ENCODE measurements at regions not wholly inside any gene's neighbourhood (a gene's known extent, or its start where the extent isn't known, plus 50 kb on each side); places are given as distances from the start of the nearest gene placed in this dataset.

DNA sequence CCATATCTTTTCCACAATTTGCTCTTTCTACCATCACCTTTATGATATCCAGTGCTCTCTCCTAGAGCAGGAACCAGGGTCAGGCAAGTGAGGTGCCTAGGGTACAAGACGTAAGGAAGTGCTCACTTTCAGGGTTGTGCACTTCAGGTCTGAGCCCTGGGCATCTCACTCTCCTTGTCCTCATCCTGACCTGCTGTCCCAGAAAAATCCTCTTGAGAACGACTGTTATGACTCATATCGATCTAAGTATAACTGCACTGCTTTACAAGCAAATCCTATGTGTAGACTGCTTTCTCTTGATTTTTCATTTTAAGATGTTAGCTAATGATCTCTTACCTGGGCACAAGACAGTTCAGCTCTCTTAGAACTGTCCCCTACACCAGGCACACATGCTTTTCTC lies 100.1 kb downstream of the TMEM100 start:
- intact Hi-C loops (cut with micrococcal nuclease): no loop called here
- Mint-ChIP-seq H3K27ac (no peak overlapping the region), H3K27me3 (peaks cover 34% of the 10 kb centered on the region), H3K4me1 (peaks cover 13% of the 10 kb centered on the region), H3K36me3 (ENCODE audit: low read depth) (no peaks in the 10 kb centered on the region), H3K9me3 (no peaks in the 10 kb centered on the region), H3K4me3 (no peak overlapping the region)
- no peak for DNase-seq

DNA sequence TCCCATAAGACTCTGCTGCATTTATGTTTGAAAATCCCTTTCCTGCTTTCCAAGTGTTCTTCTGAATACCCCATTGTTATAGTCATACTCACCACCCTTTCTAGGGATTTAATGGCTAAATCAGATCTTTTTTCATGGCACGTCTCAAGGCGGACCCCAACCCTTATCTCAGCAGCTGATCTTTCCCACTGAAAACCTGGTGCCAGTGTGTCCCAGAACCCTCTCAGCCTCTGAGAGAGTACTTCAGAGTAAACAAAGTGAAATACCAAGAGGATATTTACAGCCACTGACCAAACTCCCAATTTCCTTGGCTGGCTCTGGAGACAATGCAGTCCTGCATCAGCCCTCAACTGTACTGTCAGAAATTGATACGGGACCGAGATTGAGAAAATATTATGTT lies 101.7 kb downstream of the TMEM100 start:
- H3K4me3 Mint-ChIP-seq: no peak overlapping the region
- peaks cover 12% of the 10 kb centered on the region for H3K4me1 Mint-ChIP-seq
- no peaks in the 10 kb centered on the region for H3K9me3 Mint-ChIP-seq
- intact Hi-C loops (cut with micrococcal nuclease): no loop called here
- H3K27me3 Mint-ChIP-seq: peaks cover 34% of the 10 kb centered on the region
- DNase-seq: no peak
- no peak overlapping the region for H3K27ac Mint-ChIP-seq
- no peaks in the 10 kb centered on the region for H3K36me3 Mint-ChIP-seq (ENCODE audit: low read depth)

DNA sequence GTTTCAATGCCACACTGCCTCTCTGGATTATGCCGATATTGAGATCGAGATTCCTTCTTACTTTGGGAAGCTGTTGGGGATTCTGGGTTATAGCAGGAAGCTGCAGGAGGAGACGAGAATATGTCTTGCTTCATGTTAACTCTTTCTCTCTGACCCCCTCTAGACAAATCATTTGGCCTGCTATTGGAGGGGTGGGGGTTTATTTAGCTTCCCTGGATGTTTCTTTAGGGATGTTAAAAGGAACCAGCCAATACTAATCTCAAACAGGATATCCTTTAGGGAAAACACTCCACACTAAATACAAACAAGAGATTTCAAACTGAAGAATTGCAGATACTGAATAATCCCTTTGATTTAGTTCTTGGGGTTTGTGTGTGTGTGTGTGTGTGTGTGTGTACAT lies 102.6 kb downstream of the TMEM100 start:
- Mint-ChIP-seq H3K9me3 (no peaks in the 10 kb centered on the region), H3K4me3 (no peak overlapping the region), H3K27ac (no peak overlapping the region), H3K4me1 (peaks cover 4% of the 10 kb centered on the region), H3K36me3 (ENCODE audit: low read depth) (no peaks in the 10 kb centered on the region), H3K27me3 (peaks cover 34% of the 10 kb centered on the region)
- no peak for DNase-seq
- intact Hi-C loops (cut with micrococcal nuclease): no loop called here

DNA sequence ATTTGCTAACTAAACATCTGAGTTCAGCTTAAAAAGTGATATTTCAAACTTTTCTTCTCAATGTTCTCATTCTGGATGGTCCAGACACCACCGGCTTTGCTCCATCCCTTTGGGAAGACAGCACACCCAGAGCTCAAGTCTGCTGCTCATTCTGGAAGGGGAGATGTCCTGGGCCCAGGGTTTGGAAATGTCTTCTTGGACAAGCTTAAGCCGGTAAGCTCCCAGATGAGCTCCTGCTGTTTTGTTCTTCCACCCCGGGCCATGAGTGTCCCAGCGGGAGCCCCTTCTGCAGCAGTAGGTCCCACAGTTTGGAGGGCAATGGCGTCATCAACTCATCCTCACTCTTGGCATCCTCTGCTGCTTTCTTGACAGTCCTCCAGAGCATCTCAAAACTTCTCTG lies 105.2 kb downstream of the TMEM100 start:
- Mint-ChIP-seq H3K27ac (no peak overlapping the region), H3K4me1 (no peaks in the 10 kb centered on the region), H3K4me3 (no peak overlapping the region), H3K36me3 (ENCODE audit: low read depth) (no peaks in the 10 kb centered on the region), H3K27me3 (peaks cover 28% of the 10 kb centered on the region), H3K9me3 (no peaks in the 10 kb centered on the region)
- intact Hi-C loops (cut with micrococcal nuclease): no loop called here
- DNase-seq: no peak

DNA sequence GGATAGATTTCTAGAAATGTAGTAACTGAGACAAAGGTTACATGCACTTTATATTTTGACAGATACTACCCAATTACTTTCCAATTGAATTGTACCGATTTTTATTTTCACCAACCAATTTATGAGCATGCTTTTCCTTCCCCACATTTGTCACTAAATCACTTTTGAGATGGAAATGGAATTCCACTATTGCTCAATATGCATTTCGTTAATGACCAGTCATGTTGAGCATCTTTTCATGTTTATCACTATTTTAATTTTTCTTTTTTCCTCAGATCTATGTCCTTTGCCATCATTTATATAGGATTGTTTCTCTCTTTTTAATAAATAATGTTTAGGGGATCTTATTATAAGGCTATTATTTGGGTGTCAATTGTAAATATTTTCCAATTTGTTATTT lies 102.8 kb upstream of the SMIM36 start:
- Mint-ChIP-seq H3K9me3 (no peaks in the 10 kb centered on the region), H3K4me3 (no peak overlapping the region), H3K36me3 (ENCODE audit: low read depth) (no peaks in the 10 kb centered on the region), H3K4me1 (no peaks in the 10 kb centered on the region), H3K27me3 (peaks cover 17% of the 10 kb centered on the region), H3K27ac (no peak overlapping the region)
- no peak for DNase-seq
- intact Hi-C loops (cut with micrococcal nuclease): no loop called here

DNA sequence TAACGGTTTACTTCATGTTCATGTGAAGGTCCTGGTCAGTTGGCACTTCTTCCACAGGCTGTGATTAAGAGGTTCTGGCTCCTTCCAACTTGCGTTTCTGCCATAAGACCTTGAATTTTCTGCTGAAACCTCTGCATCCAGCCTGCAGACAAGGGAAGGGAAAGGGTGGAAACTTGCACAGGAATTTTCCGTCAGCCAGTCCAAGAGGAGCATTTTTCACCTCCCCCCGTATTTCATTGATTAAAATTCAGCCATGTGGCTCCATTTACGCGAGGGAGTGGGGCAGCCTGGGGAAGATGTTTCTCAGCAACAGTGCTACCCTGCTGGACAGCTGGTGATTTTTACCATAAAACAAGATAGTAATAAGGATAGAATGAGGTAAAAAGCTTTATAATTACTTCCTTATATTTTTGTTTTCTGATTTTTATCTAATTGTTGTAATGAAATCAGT lies 101.5 kb upstream of the SMIM36 start:
- Mint-ChIP-seq H3K9me3 (no peaks in the 10 kb centered on the region), H3K4me1 (no peaks in the 10 kb centered on the region), H3K4me3 (no peak overlapping the region)

DNA sequence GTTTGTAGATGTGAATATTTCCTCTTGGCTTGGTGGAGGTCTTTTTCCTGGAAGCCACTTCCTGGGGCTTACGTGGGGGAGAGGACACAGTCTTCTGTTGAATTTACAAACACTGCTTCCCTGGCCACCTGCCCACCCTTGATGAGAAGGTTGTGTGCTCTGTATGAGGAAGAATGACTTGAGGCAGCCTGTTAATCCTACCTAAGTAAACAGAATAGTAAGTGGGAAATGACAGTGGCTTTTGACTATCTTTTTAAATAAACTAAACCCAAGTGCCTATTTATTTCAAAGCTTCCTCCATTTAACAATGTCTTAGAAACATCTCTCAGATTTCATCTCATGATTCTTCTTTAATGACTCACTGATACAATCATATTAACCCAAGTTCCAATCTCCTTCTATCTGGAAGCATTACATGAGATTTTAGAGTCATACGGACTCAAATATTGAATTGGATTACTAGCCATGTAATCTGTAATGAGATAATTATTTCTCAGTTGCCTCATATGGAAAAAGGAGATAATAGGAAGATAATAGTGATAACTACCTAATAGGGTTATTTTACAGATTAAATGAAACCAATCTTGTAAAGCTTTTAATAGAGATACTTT lies 96.6 kb upstream of the SMIM36 start:
- intact Hi-C loops (cut with micrococcal nuclease): no loop called here
- Mint-ChIP-seq H3K4me3 (no peak overlapping the region), H3K9me3 (no peaks in the 10 kb centered on the region), H3K4me1 (peaks cover 3% of the 10 kb centered on the region), H3K36me3 (ENCODE audit: low read depth) (no peaks in the 10 kb centered on the region), H3K27ac (no peak overlapping the region), H3K27me3 (no peaks in the 10 kb centered on the region)
- no peak for DNase-seq

More for the DNA sequence above, 101.5 kb upstream of the SMIM36 start:
- Mint-ChIP-seq H3K27ac (no peak overlapping the region), H3K27me3 (peaks cover 12% of the 10 kb centered on the region), H3K36me3 (ENCODE audit: low read depth) (no peaks in the 10 kb centered on the region)
- intact Hi-C loops (cut with micrococcal nuclease): no loop called here
- DNase-seq: no peak

DNA sequence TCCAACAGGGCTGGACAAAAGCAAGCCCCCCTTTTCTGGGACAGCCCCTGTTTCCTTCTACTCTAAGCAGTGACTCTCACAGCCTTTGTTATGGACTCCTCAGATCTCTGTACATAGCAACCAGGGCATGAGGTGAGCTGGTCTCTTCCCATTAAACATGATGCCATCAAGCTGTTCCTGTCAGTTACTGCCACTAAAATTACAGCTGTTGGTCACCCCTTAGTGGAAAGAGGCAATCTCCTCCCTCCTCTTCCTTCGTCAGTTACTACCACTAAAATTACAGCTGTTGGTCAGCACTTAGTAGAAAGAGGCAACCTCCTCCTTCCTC lies 95.2 kb upstream of the SMIM36 start:
- H3K36me3 Mint-ChIP-seq (ENCODE audit: low read depth): no peaks in the 10 kb centered on the region
- H3K4me1 Mint-ChIP-seq: peaks cover 3% of the 10 kb centered on the region
- no peak overlapping the region for H3K4me3 Mint-ChIP-seq
- DNase-seq: no peak
- intact Hi-C loops (cut with micrococcal nuclease): no loop called here
- no peak overlapping the region for H3K27ac Mint-ChIP-seq
- peaks cover 3% of the 10 kb centered on the region for H3K27me3 Mint-ChIP-seq
- H3K9me3 Mint-ChIP-seq: no peaks in the 10 kb centered on the region

DNA sequence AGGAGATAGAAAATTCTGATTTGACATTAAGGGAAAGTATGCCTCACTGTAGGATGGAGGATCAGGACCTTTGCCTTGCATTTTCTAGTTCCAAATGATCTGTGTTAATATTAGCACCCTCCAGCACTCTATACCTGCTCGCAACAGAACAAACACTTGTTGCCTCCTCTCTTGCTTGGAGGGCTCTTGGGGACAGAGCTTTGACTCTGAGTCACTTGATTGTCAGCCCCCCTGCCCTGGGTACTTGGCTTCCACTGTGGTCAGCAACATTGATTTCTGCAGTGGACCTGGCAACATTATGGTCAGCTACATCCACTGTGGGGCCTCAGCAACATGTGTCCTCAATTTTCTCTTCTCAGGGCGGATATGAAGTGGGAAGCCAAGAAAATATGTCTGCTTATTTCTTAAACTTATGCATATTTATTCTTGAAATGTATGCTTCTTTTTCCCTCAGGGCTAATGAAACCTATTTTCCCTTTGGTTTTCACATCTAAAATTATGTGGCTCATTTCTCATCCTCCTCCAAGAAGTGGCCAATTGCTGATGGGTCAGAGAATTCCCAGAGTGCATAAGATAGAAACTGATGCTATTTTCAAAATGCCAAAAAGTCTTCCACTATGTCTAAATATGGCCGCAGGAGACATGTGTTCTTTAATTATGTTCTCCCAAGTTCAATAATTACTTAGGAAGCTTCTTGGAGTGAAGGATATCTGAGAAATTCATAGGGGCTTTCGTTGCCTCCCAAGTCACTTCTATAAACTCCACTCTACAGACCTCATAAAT lies 94.6 kb upstream of the SMIM36 start:
- H3K4me3 Mint-ChIP-seq: no peak overlapping the region
- H3K27me3 Mint-ChIP-seq: peaks cover 3% of the 10 kb centered on the region
- H3K4me1 Mint-ChIP-seq: peaks cover 3% of the 10 kb centered on the region
- no peak overlapping the region for H3K27ac Mint-ChIP-seq
- DNase-seq: no peak
- no peaks in the 10 kb centered on the region for H3K9me3 Mint-ChIP-seq
- intact Hi-C loops (cut with micrococcal nuclease): no loop called here
- no peaks in the 10 kb centered on the region for H3K36me3 Mint-ChIP-seq (ENCODE audit: low read depth)

DNA sequence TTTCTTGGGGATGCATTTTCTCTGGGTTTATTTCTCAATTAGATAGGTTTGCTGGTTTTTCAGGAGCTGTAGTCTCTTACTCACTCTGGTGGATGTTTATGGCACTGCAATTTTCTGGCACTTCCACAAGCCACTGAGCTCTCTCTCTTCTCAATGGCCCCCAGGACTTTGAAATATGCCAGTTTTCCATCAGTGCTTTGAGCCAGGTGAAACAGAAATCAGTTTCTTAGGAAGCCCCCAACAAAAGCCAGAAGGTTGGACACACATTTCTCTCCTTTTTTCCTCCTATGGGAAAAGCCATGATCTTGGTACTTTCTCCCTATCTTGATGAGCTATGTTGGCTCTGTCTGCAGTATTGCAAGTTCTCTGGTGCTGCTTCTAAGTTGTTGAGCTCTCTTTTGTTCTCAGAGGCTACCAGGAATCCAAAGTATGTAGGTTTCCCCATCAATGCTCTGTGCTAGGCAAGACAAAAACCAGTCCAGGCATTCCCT lies 90.7 kb upstream of the SMIM36 start:
- Mint-ChIP-seq H3K27me3 (peaks cover 3% of the 10 kb centered on the region), H3K4me3 (no peak overlapping the region), H3K36me3 (ENCODE audit: low read depth) (no peaks in the 10 kb centered on the region), H3K9me3 (peaks cover 8% of the 10 kb centered on the region), H3K4me1 (no peaks in the 10 kb centered on the region), H3K27ac (no peak overlapping the region)
- peak; percentile 75 for DNase-seq
- intact Hi-C loops (cut with micrococcal nuclease): loop anchor here (1.0 kb wide), 1 partner anchor 76 kb away; no protein-coding TSS in a partner anchor

DNA sequence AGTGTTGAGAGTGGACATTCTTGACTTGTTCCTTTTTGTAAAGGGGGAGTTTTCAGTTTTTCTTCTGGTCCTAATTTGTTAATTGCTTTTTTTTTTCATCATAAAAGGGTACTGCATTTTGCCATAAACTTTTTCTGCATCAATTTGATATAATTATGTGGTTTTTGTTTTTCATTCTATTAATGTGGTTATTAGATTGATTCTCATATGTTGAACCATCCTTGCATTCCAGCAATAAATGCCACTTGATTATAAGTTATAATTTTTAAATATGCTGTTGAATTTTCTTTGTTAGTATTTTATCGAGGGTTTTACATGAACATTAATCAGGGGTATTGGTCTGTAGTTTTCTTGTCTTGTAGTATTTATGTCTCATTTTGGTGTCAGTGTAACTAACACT lies 87.2 kb upstream of the SMIM36 start:
- Mint-ChIP-seq H3K27me3 (peaks cover 3% of the 10 kb centered on the region), H3K9me3 (peaks cover 9% of the 10 kb centered on the region), H3K4me3 (no peak overlapping the region), H3K4me1 (no peaks in the 10 kb centered on the region), H3K27ac (no peak overlapping the region), H3K36me3 (ENCODE audit: low read depth) (no peaks in the 10 kb centered on the region)
- no peak for DNase-seq
- intact Hi-C loops (cut with micrococcal nuclease): no loop called here

DNA sequence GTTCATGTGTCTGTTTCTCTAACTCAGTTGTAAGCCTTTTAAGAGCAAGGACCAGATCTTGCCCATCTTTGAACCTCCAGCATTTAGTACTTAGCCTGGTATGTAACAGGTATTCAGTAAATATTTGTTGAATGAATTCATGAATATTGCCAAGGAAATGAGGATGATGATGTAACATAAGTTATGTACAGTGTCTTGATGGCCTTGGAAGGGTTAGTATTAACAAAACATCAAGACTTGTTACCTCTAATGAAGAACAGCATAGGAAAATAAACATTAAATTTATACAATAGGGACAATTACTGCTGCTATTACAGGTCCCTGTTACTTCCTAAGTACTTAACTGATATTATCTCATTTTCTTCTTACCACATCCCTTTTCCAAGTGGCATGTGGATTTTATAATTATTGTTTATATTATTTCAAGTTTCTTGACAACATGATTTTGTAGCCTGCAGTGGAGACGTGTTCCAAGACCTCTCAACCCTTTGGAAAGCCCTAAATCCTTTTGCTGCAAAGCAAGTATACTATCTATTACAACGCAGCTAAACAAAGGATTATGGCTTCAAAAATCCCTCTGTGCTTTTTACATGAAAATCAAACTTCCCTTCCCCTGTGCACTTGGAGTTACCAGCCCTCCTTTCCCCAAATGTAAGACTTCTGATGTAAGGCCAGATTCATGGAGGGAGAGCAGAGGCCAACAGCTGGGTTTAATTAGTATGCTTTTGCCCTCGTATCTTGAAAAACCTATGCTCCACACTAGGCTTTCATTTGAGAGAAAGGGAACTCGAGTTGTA lies 77.4 kb upstream of the SMIM36 start:
- Mint-ChIP-seq H3K27me3 (peaks cover 24% of the 10 kb centered on the region), H3K4me3 (no peak overlapping the region), H3K36me3 (ENCODE audit: low read depth) (no peaks in the 10 kb centered on the region), H3K4me1 (no peaks in the 10 kb centered on the region), H3K27ac (no peak overlapping the region), H3K9me3 (no peaks in the 10 kb centered on the region)
- DNase-seq: no peak
- intact Hi-C loops (cut with micrococcal nuclease): no loop called here

DNA sequence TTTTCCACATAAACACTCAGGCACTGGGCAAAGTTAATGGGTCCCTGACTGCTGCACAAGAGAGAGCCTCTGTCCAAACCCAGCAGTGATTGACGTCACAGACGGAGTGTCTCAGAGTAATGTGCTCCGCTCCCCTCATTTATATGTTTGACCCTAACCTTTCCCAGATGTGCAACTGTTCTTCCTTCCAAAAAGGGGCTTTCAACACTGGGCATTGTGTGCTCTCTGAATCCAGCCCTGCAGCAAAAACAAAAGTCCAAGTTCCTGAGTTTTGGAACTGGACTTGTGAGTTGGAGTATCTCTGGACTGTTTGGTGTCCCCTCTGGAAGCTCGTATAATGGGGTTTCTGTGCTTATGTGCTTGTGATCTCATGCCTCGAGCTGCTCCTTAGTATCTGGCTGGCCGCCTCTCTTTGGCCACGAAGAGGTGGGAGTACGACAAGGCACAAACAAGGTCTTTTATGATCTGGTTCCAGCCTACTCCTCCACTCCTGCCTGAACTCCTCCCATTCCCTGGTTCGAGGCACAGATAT lies 76.4 kb upstream of the SMIM36 start:
- Mint-ChIP-seq H3K27me3 (peaks cover 28% of the 10 kb centered on the region), H3K27ac (no peak overlapping the region), H3K9me3 (no peaks in the 10 kb centered on the region), H3K36me3 (ENCODE audit: low read depth) (no peaks in the 10 kb centered on the region), H3K4me3 (no peak overlapping the region), H3K4me1 (no peaks in the 10 kb centered on the region)
- no peak for DNase-seq
- intact Hi-C loops (cut with micrococcal nuclease): no loop called here

DNA sequence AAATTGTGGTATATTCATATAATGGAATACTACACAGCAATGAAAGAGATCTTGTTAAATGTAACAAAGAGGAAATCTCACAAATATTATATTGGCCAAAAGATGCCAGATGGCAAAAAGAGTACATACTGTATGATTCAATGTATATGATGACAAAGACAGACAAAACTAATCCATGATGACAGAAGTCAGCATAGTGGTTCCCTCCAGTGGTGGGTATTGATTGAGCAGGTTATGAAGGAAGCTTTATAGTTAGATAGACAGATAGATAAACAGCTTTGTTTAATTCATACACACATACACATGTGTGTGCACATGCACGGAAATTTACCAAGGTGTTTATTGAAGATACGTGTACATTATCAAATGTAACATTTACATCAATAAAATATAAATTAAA lies 74.4 kb upstream of the SMIM36 start:
- Mint-ChIP-seq H3K4me3 (no peak overlapping the region), H3K36me3 (ENCODE audit: low read depth) (no peaks in the 10 kb centered on the region), H3K4me1 (peaks cover 2% of the 10 kb centered on the region), H3K9me3 (no peaks in the 10 kb centered on the region), H3K27ac (no peak overlapping the region), H3K27me3 (peaks cover 26% of the 10 kb centered on the region)
- no peak for DNase-seq
- intact Hi-C loops (cut with micrococcal nuclease): no loop called here
